Progenitor cell of endocrine pancreas (in vitro differentiated cells): ENCODE measurements at regions not wholly inside any gene's neighbourhood (a gene's known extent, or its start where the extent isn't known, plus 50 kb on each side); places are given as distances from the start of the nearest gene placed in this dataset.

Source experiments
- DNase-seq: peaks from one replicate; pipeline ENCODE4 v3.0.0; 2021; ENCODE audit warnings: low spot score; ENCODE audit not compliant: unreplicated experiment
- H3K27ac Mint-ChIP-seq: 2 replicates; pipeline ENCODE4 v1.8.0; 2021; ENCODE audit warnings: mild to moderate bottlenecking, moderate library complexity, mixed read lengths
- H3K27me3 Mint-ChIP-seq: 2 replicates; pipeline ENCODE4 v1.8.0; 2021; ENCODE audit warnings: mixed read lengths
- H3K36me3 Mint-ChIP-seq: 2 replicates; pipeline ENCODE4 v1.8.0; 2022; ENCODE audit warnings: mixed read lengths; ENCODE audit not compliant: insufficient read depth
- H3K4me1 Mint-ChIP-seq: 2 replicates; pipeline ENCODE4 v1.8.0; 2021; ENCODE audit warnings: low read depth, mixed read lengths
- H3K4me3 Mint-ChIP-seq: 2 replicates; pipeline ENCODE4 v1.8.0; 2021; ENCODE audit warnings: low read depth, mild to moderate bottlenecking, moderate library complexity, mixed read lengths
- H3K9me3 Mint-ChIP-seq: 2 replicates; pipeline ENCODE4 v1.8.0; 2021; ENCODE audit warnings: low read depth, mixed read lengths
- TF ChIP-seq, protein P1 (sequence below): fragments of 200-600 bp; sonication (generic); IDR thresholded peaks from one replicate; pipeline ENCODE4 v1.5.0; 2021; ENCODE audit warnings: antibody characterized with exemption, mild to moderate bottlenecking; ENCODE audit not compliant: unreplicated experiment

DNA sequence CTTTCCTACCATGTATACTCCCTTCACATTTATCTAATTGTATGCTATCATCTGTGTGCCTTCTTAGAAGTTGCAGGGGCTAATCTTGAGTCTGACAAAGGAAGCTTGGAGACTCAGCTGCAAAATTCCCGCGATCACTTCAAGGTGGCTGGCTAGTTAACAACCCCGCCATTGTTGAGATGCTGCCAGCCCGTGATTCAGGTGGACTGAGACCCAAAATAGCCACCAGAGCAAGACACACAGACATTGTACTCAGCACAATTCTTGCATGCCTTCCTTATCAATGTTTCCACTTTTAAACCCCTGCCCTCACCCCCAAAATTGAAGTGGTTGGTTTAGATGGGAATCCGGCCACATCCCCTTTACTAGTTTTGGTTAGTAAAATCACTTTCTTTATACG is 225.8 kb upstream of the ZNF717 start:
- Mint-ChIP-seq H3K9me3 (no peaks in the 10 kb centered on the region), H3K27ac (no peak overlapping the region), H3K4me1 (no peaks in the 10 kb centered on the region), H3K36me3 (no peaks in the 10 kb centered on the region), H3K4me3 (no peak overlapping the region), H3K27me3 (no peaks in the 10 kb centered on the region)
- TF ChIP-seq, protein P1, sequence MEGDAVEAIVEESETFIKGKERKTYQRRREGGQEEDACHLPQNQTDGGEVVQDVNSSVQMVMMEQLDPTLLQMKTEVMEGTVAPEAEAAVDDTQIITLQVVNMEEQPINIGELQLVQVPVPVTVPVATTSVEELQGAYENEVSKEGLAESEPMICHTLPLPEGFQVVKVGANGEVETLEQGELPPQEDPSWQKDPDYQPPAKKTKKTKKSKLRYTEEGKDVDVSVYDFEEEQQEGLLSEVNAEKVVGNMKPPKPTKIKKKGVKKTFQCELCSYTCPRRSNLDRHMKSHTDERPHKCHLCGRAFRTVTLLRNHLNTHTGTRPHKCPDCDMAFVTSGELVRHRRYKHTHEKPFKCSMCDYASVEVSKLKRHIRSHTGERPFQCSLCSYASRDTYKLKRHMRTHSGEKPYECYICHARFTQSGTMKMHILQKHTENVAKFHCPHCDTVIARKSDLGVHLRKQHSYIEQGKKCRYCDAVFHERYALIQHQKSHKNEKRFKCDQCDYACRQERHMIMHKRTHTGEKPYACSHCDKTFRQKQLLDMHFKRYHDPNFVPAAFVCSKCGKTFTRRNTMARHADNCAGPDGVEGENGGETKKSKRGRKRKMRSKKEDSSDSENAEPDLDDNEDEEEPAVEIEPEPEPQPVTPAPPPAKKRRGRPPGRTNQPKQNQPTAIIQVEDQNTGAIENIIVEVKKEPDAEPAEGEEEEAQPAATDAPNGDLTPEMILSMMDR: no peak
- no peak for DNase-seq

DNA sequence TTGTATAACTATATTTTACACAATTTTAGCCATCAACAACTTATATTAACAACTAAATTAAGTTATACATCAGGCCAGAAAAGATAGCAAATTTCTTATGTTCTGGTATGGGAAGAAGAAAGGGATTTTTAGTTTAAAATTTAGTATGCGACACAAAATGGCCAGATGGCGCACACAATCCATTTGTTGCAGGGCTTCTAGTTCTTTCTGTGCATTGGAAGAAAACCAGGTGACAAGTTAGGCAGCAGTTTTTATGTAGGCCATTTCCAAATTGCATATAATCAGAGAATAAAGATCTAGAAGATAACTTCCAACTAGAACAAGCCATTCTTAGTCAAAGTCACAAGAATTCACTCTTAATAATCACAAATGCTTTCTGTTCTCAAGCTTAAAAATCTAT is 230.1 kb upstream of the ZNF717 start:
- Mint-ChIP-seq H3K36me3 (no peaks in the 10 kb centered on the region), H3K4me1 (no peaks in the 10 kb centered on the region), H3K27ac (no peak overlapping the region), H3K4me3 (no peak overlapping the region), H3K9me3 (no peaks in the 10 kb centered on the region), H3K27me3 (no peaks in the 10 kb centered on the region)
- no peak for DNase-seq
- TF ChIP-seq, protein P1: no peak

DNA sequence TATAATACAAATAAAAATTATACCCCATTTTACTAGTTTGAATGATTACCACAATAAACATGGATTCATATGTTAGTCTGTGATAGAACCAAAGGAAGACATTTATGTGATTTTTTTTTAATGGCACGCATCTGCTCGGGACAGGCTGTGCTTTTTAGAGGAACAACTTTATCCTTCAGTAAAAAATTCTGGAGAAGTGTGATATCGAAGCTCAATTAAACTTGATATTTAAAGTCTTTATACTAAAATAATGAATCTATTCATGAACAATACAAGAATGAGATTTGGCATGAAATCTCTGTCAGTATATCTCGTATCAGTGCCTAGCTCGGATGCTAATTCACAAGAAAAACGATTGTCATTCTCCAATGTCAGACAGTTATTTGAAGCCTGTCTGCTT is 230.8 kb upstream of the ZNF717 start:
- H3K4me3 Mint-ChIP-seq: no peak overlapping the region
- no peaks in the 10 kb centered on the region for H3K4me1 Mint-ChIP-seq
- DNase-seq: no peak
- TF ChIP-seq, protein P1: no peak
- H3K36me3 Mint-ChIP-seq: no peaks in the 10 kb centered on the region
- H3K9me3 Mint-ChIP-seq: no peaks in the 10 kb centered on the region
- no peaks in the 10 kb centered on the region for H3K27me3 Mint-ChIP-seq
- H3K27ac Mint-ChIP-seq: no peak overlapping the region

DNA sequence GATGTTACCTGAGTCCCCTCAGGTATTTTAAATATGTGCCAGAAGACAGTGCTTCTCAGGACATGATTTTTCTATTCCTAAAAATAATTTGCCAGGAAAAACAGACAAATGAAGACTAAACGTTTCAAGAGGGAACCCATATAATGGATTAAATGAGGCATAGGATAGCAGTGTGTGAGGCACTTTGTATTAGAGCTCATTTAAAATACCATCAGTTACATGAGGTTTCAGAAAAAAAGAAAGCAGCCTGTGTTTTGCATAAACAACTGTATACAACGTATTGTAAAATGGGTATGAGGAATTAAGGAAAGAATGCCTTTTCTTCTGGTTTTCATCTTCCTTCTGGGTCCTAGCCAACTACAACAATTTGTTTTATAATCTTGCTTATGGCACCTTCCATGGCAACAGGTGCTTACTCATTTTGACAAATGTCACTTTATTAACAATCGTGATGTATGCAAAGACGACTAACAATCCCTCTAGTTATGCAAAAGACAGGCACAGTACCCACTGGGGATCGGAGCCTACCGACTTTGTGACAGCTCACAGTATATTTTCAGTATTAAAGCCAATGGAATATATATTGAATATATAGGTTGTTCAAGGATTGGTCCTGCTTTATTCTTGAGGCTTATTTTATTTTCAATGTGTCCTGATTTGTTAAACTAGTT is 231.6 kb upstream of the ZNF717 start:
- DNase-seq: no peak
- TF ChIP-seq, protein P1: no peak
- H3K27me3 Mint-ChIP-seq: no peaks in the 10 kb centered on the region
- H3K4me1 Mint-ChIP-seq: no peaks in the 10 kb centered on the region
- H3K36me3 Mint-ChIP-seq: no peaks in the 10 kb centered on the region
- H3K9me3 Mint-ChIP-seq: no peaks in the 10 kb centered on the region
- no peak overlapping the region for H3K27ac Mint-ChIP-seq
- H3K4me3 Mint-ChIP-seq: no peak overlapping the region

DNA sequence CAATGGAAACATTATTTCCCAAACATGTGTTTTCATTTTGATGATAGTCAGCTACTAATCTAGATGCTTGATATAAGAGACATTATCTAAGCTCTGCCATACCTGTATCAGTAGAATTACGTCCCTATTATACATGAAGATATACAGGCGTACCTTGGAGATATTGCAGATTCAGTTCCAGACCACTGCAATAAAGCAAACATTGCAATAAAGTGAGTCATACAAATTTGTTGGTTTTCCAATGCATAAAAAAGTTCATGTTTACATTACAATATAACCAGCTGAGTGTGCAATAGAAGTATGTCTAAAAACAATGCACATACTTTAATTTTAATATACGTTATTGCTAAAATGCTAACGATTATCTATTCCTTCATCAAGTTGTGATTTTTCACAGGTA is 236.0 kb upstream of the ZNF717 start:
- Mint-ChIP-seq H3K36me3 (no peaks in the 10 kb centered on the region), H3K27me3 (no peaks in the 10 kb centered on the region), H3K4me1 (no peaks in the 10 kb centered on the region), H3K27ac (no peak overlapping the region), H3K4me3 (no peak overlapping the region), H3K9me3 (no peaks in the 10 kb centered on the region)
- DNase-seq: no peak
- TF ChIP-seq, protein P1: no peak
